Stimulated activated effector memory CD8-positive, alpha-beta T cell treated with anti-CD3 and anti-CD28 coated beads, Interleukin-12 subunit alpha, Interleukin-12 subunit beta, amount 100 ng/mL, for 72 hours (primary cell): ENCODE measurements at regions not wholly inside any gene's neighbourhood (a gene's known extent, or its start where the extent isn't known, plus 50 kb on each side); places are given as distances from the start of the nearest gene placed in this dataset.
"Not testable (repeated sequence)": the region's sequence is repeated elsewhere in the genome, so short reads cannot be mapped to it uniquely, and the experiment has no call there.

ENCODE experiments used
- ATAC-seq: fragments of 150-1000 bp; cut with Tn5 transposase; 2 replicates; pipeline ENCODE4 v1.10.0; 2021
- DNase-seq, 2 donors: peaks; one replicate each; pipeline ENCODE4 v3.0.0; 2021 to 2022; ENCODE audit warnings: low spot score in 2 of 2
- H3K27ac Mint-ChIP-seq: one replicate; pipeline ENCODE4 v1.8.0; 2022; ENCODE audit warnings: mild to moderate bottlenecking, mixed read lengths
- H3K36me3 Mint-ChIP-seq: one replicate; pipeline ENCODE4 v1.8.0; 2022; ENCODE audit warnings: mild to moderate bottlenecking, mixed read lengths
- H3K4me1 Mint-ChIP-seq: one replicate; pipeline ENCODE4 v1.8.0; 2022; ENCODE audit warnings: mixed read lengths
- H3K4me3 Mint-ChIP-seq: one replicate; pipeline ENCODE4 v1.8.0; 2022; ENCODE audit warnings: mild to moderate bottlenecking, mixed read lengths
- H3K9me3 Mint-ChIP-seq: one replicate; pipeline ENCODE4 v1.8.0; 2022; ENCODE audit warnings: mixed read lengths

- ATAC-seq (no peak), DNase-seq (no peak)
- H3K4me1 Mint-ChIP-seq: no peaks in the 10 kb centered on the region
- no peaks in the 10 kb centered on the region for H3K36me3 Mint-ChIP-seq
- H3K27ac Mint-ChIP-seq: no peak overlapping the region
- H3K4me3 Mint-ChIP-seq: no peak overlapping the region
- peaks cover 17% of the 10 kb centered on the region for H3K9me3 Mint-ChIP-seq
Measured at GRCh38 chr2:150062416-150062815, 425.1 kb downstream of the RND3 start.

GRCh38 chr2:150060341-150060740 lies 427.1 kb downstream of the RND3 start:
- Mint-ChIP-seq H3K4me3 (no peak overlapping the region), H3K4me1 (no peaks in the 10 kb centered on the region), H3K9me3 (peaks cover 16% of the 10 kb centered on the region), H3K27ac (no peak overlapping the region), H3K36me3 (no peaks in the 10 kb centered on the region)
- DNase-seq (no peak), ATAC-seq (no peak)

GRCh38 chr2:150059676-150060075 lies 427.8 kb downstream of the RND3 start:
- not testable (repeated sequence) for ATAC-seq, DNase-seq, H3K4me3 Mint-ChIP-seq, H3K36me3 Mint-ChIP-seq, H3K27ac Mint-ChIP-seq, H3K4me1 Mint-ChIP-seq
- H3K9me3 Mint-ChIP-seq: peaks cover 17% of the 10 kb centered on the region

- ATAC-seq: no peak
- no peak for DNase-seq
- H3K9me3 Mint-ChIP-seq: peaks cover 12% of the 10 kb centered on the region
- H3K4me1 Mint-ChIP-seq: no peaks in the 10 kb centered on the region
- H3K36me3 Mint-ChIP-seq: no peaks in the 10 kb centered on the region
- no peak overlapping the region for H3K27ac Mint-ChIP-seq
- no peak overlapping the region for H3K4me3 Mint-ChIP-seq
Measured at GRCh38 chr2:150052457-150052856, 435.0 kb downstream of the RND3 start.

- no peaks in the 10 kb centered on the region for H3K36me3 Mint-ChIP-seq
- DNase-seq: no peak
- ATAC-seq: no peak
Measured at GRCh38 chr2:150051004-150051403, 436.5 kb downstream of the RND3 start.

GRCh38 chr2:150050036-150050435 lies 437.4 kb downstream of the RND3 start:
- H3K4me3 Mint-ChIP-seq: no peak overlapping the region
- H3K4me1 Mint-ChIP-seq: no peaks in the 10 kb centered on the region
- DNase-seq (no peak), ATAC-seq (no peak)
- no peaks in the 10 kb centered on the region for H3K36me3 Mint-ChIP-seq
- H3K9me3 Mint-ChIP-seq: peaks cover 11% of the 10 kb centered on the region
- no peak overlapping the region for H3K27ac Mint-ChIP-seq

More at GRCh38 chr2:150051004-150051403, 436.5 kb downstream of the RND3 start:
- no peak overlapping the region for H3K27ac Mint-ChIP-seq
- no peak overlapping the region for H3K4me3 Mint-ChIP-seq
- peaks cover 15% of the 10 kb centered on the region for H3K9me3 Mint-ChIP-seq
- no peaks in the 10 kb centered on the region for H3K4me1 Mint-ChIP-seq

- H3K4me1 Mint-ChIP-seq: no peaks in the 10 kb centered on the region
- peaks cover 11% of the 10 kb centered on the region for H3K9me3 Mint-ChIP-seq
- DNase-seq: no peak
- no peak overlapping the region for H3K27ac Mint-ChIP-seq
- ATAC-seq: no peak
- no peaks in the 10 kb centered on the region for H3K36me3 Mint-ChIP-seq
- no peak overlapping the region for H3K4me3 Mint-ChIP-seq
Measured at GRCh38 chr2:150047620-150048222, 439.7 kb downstream of the RND3 start.

GRCh38 chr2:150046810-150047209 lies 440.7 kb downstream of the RND3 start:
- ATAC-seq (no peak), DNase-seq (no peak)
- Mint-ChIP-seq H3K9me3 (peaks cover 11% of the 10 kb centered on the region), H3K36me3 (no peaks in the 10 kb centered on the region), H3K4me3 (no peak overlapping the region), H3K4me1 (no peaks in the 10 kb centered on the region), H3K27ac (no peak overlapping the region)

GRCh38 chr2:150046211-150046610 lies 441.3 kb downstream of the RND3 start:
- no peaks in the 10 kb centered on the region for H3K4me1 Mint-ChIP-seq
- DNase-seq (no peak), ATAC-seq (no peak)
- no peak overlapping the region for H3K27ac Mint-ChIP-seq
- no peak overlapping the region for H3K4me3 Mint-ChIP-seq
- no peaks in the 10 kb centered on the region for H3K36me3 Mint-ChIP-seq
- H3K9me3 Mint-ChIP-seq: peaks cover 11% of the 10 kb centered on the region

GRCh38 chr2:150045601-150046000 lies 441.9 kb downstream of the RND3 start:
- no peak for DNase-seq
- no peak overlapping the region for H3K4me3 Mint-ChIP-seq
- no peaks in the 10 kb centered on the region for H3K4me1 Mint-ChIP-seq
- H3K36me3 Mint-ChIP-seq: no peaks in the 10 kb centered on the region
- no peak overlapping the region for H3K27ac Mint-ChIP-seq
- no peak for ATAC-seq
- peaks cover 13% of the 10 kb centered on the region for H3K9me3 Mint-ChIP-seq

- peaks cover 5% of the 10 kb centered on the region for H3K9me3 Mint-ChIP-seq
- H3K4me1 Mint-ChIP-seq: no peaks in the 10 kb centered on the region
- H3K4me3 Mint-ChIP-seq: no peak overlapping the region
- DNase-seq: no peak
- ATAC-seq: no peak
- no peak overlapping the region for H3K27ac Mint-ChIP-seq
- no peaks in the 10 kb centered on the region for H3K36me3 Mint-ChIP-seq
Measured at GRCh38 chr2:150043172-150043500, 444.3 kb downstream of the RND3 start.

GRCh38 chr2:150042500-150043171 lies 444.8 kb downstream of the RND3 start:
- H3K4me1 Mint-ChIP-seq: no peaks in the 10 kb centered on the region
- H3K4me3 Mint-ChIP-seq: no peak overlapping the region
- ATAC-seq (no peak), DNase-seq (no peak)
- no peaks in the 10 kb centered on the region for H3K36me3 Mint-ChIP-seq
- H3K27ac Mint-ChIP-seq: no peak overlapping the region
- peaks cover 5% of the 10 kb centered on the region for H3K9me3 Mint-ChIP-seq

GRCh38 chr2:150041722-150042425 lies 445.6 kb downstream of the RND3 start:
- no peak for ATAC-seq
- H3K36me3 Mint-ChIP-seq: no peaks in the 10 kb centered on the region
- DNase-seq: no peak

GRCh38 chr2:150036622-150037021 lies 449.0 kb upstream of the MMADHC start:
- H3K9me3 Mint-ChIP-seq: peaks cover 5% of the 10 kb centered on the region
- DNase-seq: no peak
- no peak overlapping the region for H3K27ac Mint-ChIP-seq
- H3K4me3 Mint-ChIP-seq: no peak overlapping the region
- no peaks in the 10 kb centered on the region for H3K4me1 Mint-ChIP-seq
- H3K36me3 Mint-ChIP-seq: no peaks in the 10 kb centered on the region
- ATAC-seq: no peak

More at GRCh38 chr2:150041722-150042425, 445.6 kb downstream of the RND3 start:
- Mint-ChIP-seq H3K27ac (no peak overlapping the region), H3K9me3 (peaks cover 5% of the 10 kb centered on the region), H3K4me1 (no peaks in the 10 kb centered on the region), H3K4me3 (no peak overlapping the region)

- DNase-seq (no peak), ATAC-seq (no peak)
- no peaks in the 10 kb centered on the region for H3K4me1 Mint-ChIP-seq
- peaks cover 7% of the 10 kb centered on the region for H3K9me3 Mint-ChIP-seq
- H3K36me3 Mint-ChIP-seq: no peaks in the 10 kb centered on the region
- H3K4me3 Mint-ChIP-seq: no peak overlapping the region
- no peak overlapping the region for H3K27ac Mint-ChIP-seq
Measured at GRCh38 chr2:150034665-150035064, 447.1 kb upstream of the MMADHC start.
